ENCODE measurements at regions not wholly inside any gene's neighbourhood (a gene's known extent, or its start where the extent isn't known, plus 50 kb on each side); places are given as distances from the start of the nearest gene placed in this dataset.

DNA sequence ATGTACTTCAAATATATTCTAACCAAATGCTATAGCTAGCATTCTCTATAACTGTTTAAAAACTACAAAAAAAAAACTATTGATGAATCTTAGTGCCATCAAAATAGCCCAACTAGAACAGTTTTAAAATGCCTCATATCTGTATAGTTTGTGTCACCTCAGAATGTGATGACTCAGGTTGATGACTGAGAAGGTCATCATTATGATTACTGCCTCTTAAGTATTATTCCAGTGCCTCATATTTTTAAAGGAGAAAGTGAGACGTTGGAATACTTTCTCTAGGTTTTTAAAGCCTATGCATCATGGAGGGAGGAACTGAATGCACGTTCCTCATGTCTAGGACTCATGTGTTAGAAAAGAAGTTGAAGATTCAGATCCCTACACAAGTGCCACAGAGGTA lies 88.2 kb downstream of the TMA16 start:
- intact Hi-C loops (cut with DNase I) = no loop called here
- H3K27me3 ChIP-seq = no peaks in the 10 kb centered on the region
- H3K36me3 ChIP-seq = peaks cover 0 to 12% (median 0%) of the 10 kb centered on the region in 9 donors
- no peak for ATAC-seq
- no peak overlapping the region for H3K4me3 ChIP-seq
- WGBS, 2 donors = 55 to 60% methylated on average over 2 of the region's 2 CpGs
- H3K9me3 ChIP-seq = peaks cover 0 to 2% (median 0%) of the 10 kb centered on the region in 11 donors
- no peak for TF ChIP-seq CTCF (IDR thresholded peaks at IDR 0.05)
- no peaks in the 10 kb centered on the region for H3K4me1 ChIP-seq
- DNase-seq = no peak
- no peak overlapping the region for H3K27ac ChIP-seq

DNA sequence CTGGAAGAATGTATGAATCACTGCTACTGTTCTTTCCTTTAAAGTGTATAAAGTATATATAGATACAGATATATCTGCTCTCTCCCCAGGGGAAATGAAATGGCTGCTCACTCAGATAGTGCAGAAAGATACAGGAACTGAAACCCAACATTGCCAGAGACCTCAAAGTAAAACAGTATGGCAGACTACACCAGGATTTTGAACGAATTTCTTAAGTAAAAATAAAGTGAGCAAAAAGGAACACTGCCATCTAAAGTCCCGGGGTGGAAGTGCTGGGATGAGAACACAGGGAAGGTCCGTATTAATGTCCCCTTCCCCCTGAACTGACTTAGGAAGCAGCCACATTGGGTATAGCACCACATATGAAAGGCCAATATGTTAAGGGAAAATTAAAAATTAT lies 93.4 kb downstream of the TMA16 start:
- H3K27me3 ChIP-seq = no peaks in the 10 kb centered on the region
- no peak overlapping the region for H3K27ac ChIP-seq
- no peak overlapping the region for H3K4me3 ChIP-seq
- intact Hi-C loops (cut with DNase I) = no loop called here
- 80 to 82% methylated on average over 3 of the region's 3 CpGs for WGBS, 2 donors
- DNase-seq = no peak
- no peak for ATAC-seq
- peaks cover 0 to 6% (median 0%) of the 10 kb centered on the region in 11 donors for H3K9me3 ChIP-seq
- peaks cover 0 to 33% (median 0%) of the 10 kb centered on the region in 9 donors for H3K4me1 ChIP-seq
- peak in 1 of 9 donors; percentile 12 for TF ChIP-seq CTCF (IDR thresholded peaks at IDR 0.05)
- peaks cover 0 to 12% (median 0%) of the 10 kb centered on the region in 9 donors for H3K36me3 ChIP-seq

GRCh38 chr4:163588532-163588931 lies 94.0 kb downstream of the TMA16 start:
- Histone ChIP-seq H3K36me3 (peaks cover 0 to 12% (median 0%) of the 10 kb centered on the region in 9 donors), H3K4me1 (peaks cover 0 to 39% (median 0%) of the 10 kb centered on the region in 9 donors), H3K27me3 (no peaks in the 10 kb centered on the region), H3K9me3 (peaks cover 0 to 6% (median 0%) of the 10 kb centered on the region in 11 donors), H3K27ac (no peak overlapping the region), H3K4me3 (no peak overlapping the region)
- DNase-seq = no peak
- no peak for TF ChIP-seq CTCF (IDR thresholded peaks at IDR 0.05)
- 71 to 78% methylated on average over 2 of the region's 2 CpGs for WGBS, 2 donors
- intact Hi-C loops (cut with DNase I) = no loop called here
- no peak for ATAC-seq

DNA sequence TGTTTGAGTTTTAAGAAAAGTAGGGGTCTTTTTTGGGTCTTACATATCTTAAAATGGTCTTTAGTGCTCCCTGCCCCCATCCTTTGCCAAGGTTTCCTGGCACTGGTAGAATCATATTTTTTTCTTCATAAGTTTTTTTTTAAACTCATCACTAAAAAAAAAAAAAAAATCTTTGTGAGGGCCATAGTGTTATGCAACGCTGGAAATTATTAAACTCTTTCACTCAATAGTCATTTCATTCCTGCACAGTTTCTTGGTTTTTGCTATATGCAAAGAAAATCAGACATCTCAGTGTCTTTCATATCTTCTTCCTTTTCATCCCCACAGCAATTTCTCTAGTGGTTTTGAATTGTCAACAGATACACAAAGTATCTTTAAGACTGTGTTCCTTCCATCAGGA lies 95.6 kb downstream of the TMA16 start:
- 73% methylated on average over 1 of the region's 1 CpG for WGBS, 2 donors
- Histone ChIP-seq H3K4me3 (no peak overlapping the region), H3K9me3 (peaks cover 0 to 6% (median 0%) of the 10 kb centered on the region in 11 donors), H3K36me3 (no peaks in the 10 kb centered on the region), H3K27ac (peak overlapping the region in 1 of 10 donors; percentile 35), H3K27me3 (no peaks in the 10 kb centered on the region), H3K4me1 (peaks cover 0 to 49% (median 0%) of the 10 kb centered on the region in 9 donors)
- intact Hi-C loops (cut with DNase I) = no loop called here
- DNase-seq (no peak), ATAC-seq (no peak)
- no peak for TF ChIP-seq CTCF (IDR thresholded peaks at IDR 0.05)
